OCI-LY1 (cell line): ENCODE measurements at regions not wholly inside any gene's neighbourhood (a gene's known extent, or its start where the extent isn't known, plus 50 kb on each side); places are given as distances from the start of the nearest gene placed in this dataset.

Experiments
- H2AFZ ChIP-seq: fragments of 200-600 bp; sonication (generic), shearing (Covaris generic); 2 replicates; pipeline ENCODE4 v1.6.0; 2014; ENCODE audit warnings: antibody characterized with exemption, mild to moderate bottlenecking, low read length
- H3F3A ChIP-seq: fragments of 200-600 bp; sonication (generic), shearing (Covaris generic); 2 replicates; pipeline ENCODE4 v1.6.0; 2014; ENCODE audit warnings: mild to moderate bottlenecking, antibody characterized with exemption, low read length, moderate library complexity; ENCODE audit not compliant: insufficient read depth
- H3K27ac ChIP-seq: fragments of 200-600 bp; sonication (generic); 2 replicates; pipeline ENCODE4 v1.5.1; 2014; ENCODE audit warnings: low read length, mixed run types, mild to moderate bottlenecking, low read depth; ENCODE audit not compliant: poor library complexity, severe bottlenecking
- H3K27me3 ChIP-seq: fragments of 200-600 bp; sonication (generic); 2 replicates; pipeline ENCODE4 v1.6.0; 2014; ENCODE audit warnings: antibody characterized with exemption, mild to moderate bottlenecking, low read length, moderate library complexity; ENCODE audit not compliant: insufficient read depth
- H3K36me3 ChIP-seq: fragments of 200-600 bp; sonication (generic); 2 replicates; pipeline ENCODE4 v1.6.1; 2014; ENCODE audit warnings: mild to moderate bottlenecking, antibody characterized with exemption, low read length, moderate library complexity, mixed read lengths; ENCODE audit not compliant: insufficient read depth
- H3K4me1 ChIP-seq: fragments of 200-600 bp; sonication (generic); 2 replicates; pipeline ENCODE4 v1.5.1; 2014; ENCODE audit warnings: mild to moderate bottlenecking, low read length, moderate library complexity; ENCODE audit not compliant: insufficient read depth, severe bottlenecking
- H3K4me2 ChIP-seq: fragments of 200-600 bp; sonication (generic), shearing (Covaris generic); 2 replicates; pipeline ENCODE4 v1.6.1; 2014; ENCODE audit warnings: low read length
- H3K4me3 ChIP-seq: fragments of 200-600 bp; sonication (generic); 2 replicates; pipeline ENCODE4 v1.5.1; 2014; ENCODE audit warnings: low read length, low read depth, mild to moderate bottlenecking, mixed read lengths; ENCODE audit not compliant: poor library complexity, severe bottlenecking
- H3K79me2 ChIP-seq: fragments of 200-600 bp; shearing (Covaris generic); 2 replicates; pipeline ENCODE4 v1.6.1; 2016; ENCODE audit warnings: mixed run types, low read length, mixed read lengths; ENCODE audit not compliant: insufficient read depth
- H3K9ac ChIP-seq: fragments of 200-600 bp; sonication (generic), shearing (Covaris generic); 2 replicates; pipeline ENCODE4 v1.6.1; 2014; ENCODE audit warnings: mild to moderate bottlenecking, low read length, mixed read lengths
- H3K9me2 ChIP-seq: fragments of 200-600 bp; sonication (generic), shearing (Covaris generic); 2 replicates; pipeline ENCODE4 v1.6.1; 2014; ENCODE audit warnings: low read depth, mild to moderate bottlenecking, low read length, mixed read lengths
- H3K9me3 ChIP-seq: fragments of 200-600 bp; shearing (Covaris generic); 2 replicates; pipeline ENCODE4 v1.6.1; 2014; ENCODE audit warnings: low read length, mixed read lengths
- H4K20me1 ChIP-seq: fragments of 200-600 bp; sonication (generic), shearing (Covaris generic); 2 replicates; pipeline ENCODE4 v1.6.0; 2016; ENCODE audit warnings: mild to moderate bottlenecking, low read length; ENCODE audit not compliant: insufficient read depth
- CTCF ChIP-seq: fragments of 200-600 bp; sonication (generic), shearing (Covaris generic); IDR thresholded peaks from 2 replicates; pipeline ENCODE4 v1.5.1; 2017; ENCODE audit warnings: mild to moderate bottlenecking, antibody characterized with exemption, low read length, moderate library complexity, mixed read lengths
- EZH2 ChIP-seq: fragments of 200-600 bp; sonication (generic), shearing (Covaris generic); IDR thresholded peaks from 2 replicates; pipeline ENCODE4 v1.8.0; 2017; ENCODE audit warnings: borderline replicate concordance, mixed run types, mild to moderate bottlenecking, antibody characterized with exemption, low read length, moderate library complexity, mixed read lengths

GRCh38 chr22:49449811-49450446 is 377.7 kb downstream of the BRD1 start:
- Histone ChIP-seq H3K79me2 (no peaks in the 10 kb centered on the region), H3F3A (no peaks in the 10 kb centered on the region), H3K4me2 (no peak overlapping the region), H3K4me1 (no peaks in the 10 kb centered on the region), H3K9me2 (no peaks in the 10 kb centered on the region), H3K9ac (no peak overlapping the region), H2AFZ (no peak overlapping the region), H3K36me3 (no peaks in the 10 kb centered on the region), H3K27me3 (no peaks in the 10 kb centered on the region; the same call in 1 of the 2 replicates), H3K9me3 (no peaks in the 10 kb centered on the region), H3K4me3 (no peak overlapping the region), H3K27ac (no peak overlapping the region), H4K20me1 (no peaks in the 10 kb centered on the region)
- TF ChIP-seq CTCF, result no peak
- no peak for TF ChIP-seq EZH2

DNA sequence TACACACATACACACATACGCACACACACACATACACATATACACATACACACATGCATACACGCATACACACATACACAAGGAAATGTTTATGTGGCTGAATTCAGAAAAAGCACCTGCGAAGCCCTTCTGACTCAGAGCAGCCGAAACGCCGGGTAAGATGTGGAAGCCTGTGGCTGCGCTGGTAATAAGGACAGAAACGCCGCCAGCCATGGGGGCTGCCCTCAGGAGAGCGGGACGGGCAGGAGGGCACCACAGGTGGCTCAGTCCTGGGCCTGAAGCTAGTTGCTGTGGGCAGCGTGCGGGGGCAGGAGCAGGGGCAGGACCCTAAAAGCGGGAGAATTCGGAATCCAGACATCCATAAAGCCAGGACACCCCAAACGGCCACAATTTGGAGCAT is 378.3 kb downstream of the BRD1 start:
- no peaks in the 10 kb centered on the region for H3K79me2 ChIP-seq
- H3K27ac ChIP-seq, result no peak overlapping the region
- no peak overlapping the region for H2AFZ ChIP-seq
- H4K20me1 ChIP-seq, result no peaks in the 10 kb centered on the region
- no peaks in the 10 kb centered on the region; the same call in 1 of the 2 replicates for H3K27me3 ChIP-seq
- no peaks in the 10 kb centered on the region for H3K9me2 ChIP-seq
- H3K9ac ChIP-seq, result no peak overlapping the region
- H3K4me2 ChIP-seq, result no peak overlapping the region
- H3F3A ChIP-seq, result no peaks in the 10 kb centered on the region
- no peaks in the 10 kb centered on the region for H3K9me3 ChIP-seq
- H3K36me3 ChIP-seq, result no peaks in the 10 kb centered on the region
- TF ChIP-seq EZH2 (no peak), CTCF (no peak)
- no peak overlapping the region for H3K4me3 ChIP-seq
- no peaks in the 10 kb centered on the region for H3K4me1 ChIP-seq

GRCh38 chr22:49448526-49448925 is 379.1 kb downstream of the BRD1 start:
- no peaks in the 10 kb centered on the region; the same call in 1 of the 2 replicates for H3K27me3 ChIP-seq
- no peaks in the 10 kb centered on the region for H3K9me3 ChIP-seq
- H3K9ac ChIP-seq, result no peak overlapping the region
- no peak overlapping the region for H3K4me2 ChIP-seq
- no peaks in the 10 kb centered on the region for H3K4me1 ChIP-seq
- no peak overlapping the region for H3K27ac ChIP-seq
- H4K20me1 ChIP-seq, result no peaks in the 10 kb centered on the region
- H3K36me3 ChIP-seq, result no peaks in the 10 kb centered on the region
- no peak overlapping the region for H3K4me3 ChIP-seq
- H3K79me2 ChIP-seq, result no peaks in the 10 kb centered on the region
- no peak overlapping the region for H2AFZ ChIP-seq
- no peak for TF ChIP-seq CTCF
- H3F3A ChIP-seq, result no peaks in the 10 kb centered on the region
- no peaks in the 10 kb centered on the region for H3K9me2 ChIP-seq
